ENCODE measurements at regions not wholly inside any gene's neighbourhood (a gene's known extent, or its start where the extent isn't known, plus 50 kb on each side); places are given as distances from the start of the nearest gene placed in this dataset.
"Not testable (repeated sequence)": the region's sequence is repeated elsewhere in the genome, so short reads cannot be mapped to it uniquely, and the experiment has no call there.

DNA sequence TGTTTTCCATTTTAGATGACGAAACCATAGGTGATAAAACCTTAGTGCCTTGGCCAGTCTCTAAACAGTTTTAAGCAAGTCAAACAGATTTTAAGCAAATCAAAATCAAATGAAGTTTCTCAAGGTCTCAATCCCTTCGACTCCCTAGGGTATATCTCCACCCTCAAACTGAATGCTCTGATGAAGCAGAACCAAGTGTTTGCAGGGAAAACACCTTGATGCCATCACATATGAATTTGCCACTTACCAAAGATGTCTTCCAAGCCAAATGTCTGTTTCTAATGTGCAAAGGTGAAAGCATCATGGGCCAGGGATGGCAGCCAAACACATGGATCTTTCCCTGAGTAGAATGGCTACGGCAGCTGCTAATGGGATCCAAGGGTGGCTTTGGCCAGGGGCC, 116.4 kb upstream of the COP1 start:
- no peaks in the 10 kb centered on the region for H3K4me1 Mint-ChIP-seq (ENCODE audit: low read depth)
- no peaks in the 10 kb centered on the region for H3K36me3 Mint-ChIP-seq (ENCODE audit: insufficient read depth in 2 of 2)
- peaks cover 13% of the 10 kb centered on the region for H3K27me3 Mint-ChIP-seq (ENCODE audit: low read depth)
- DNase-seq (no peak), ATAC-seq (replicated peaks in 1 of 2) (no peak)
- no peaks in the 10 kb centered on the region for H3K9me3 Mint-ChIP-seq
- no peak overlapping the region for H3K27ac Mint-ChIP-seq
- no peak overlapping the region for H3K4me3 Mint-ChIP-seq

DNA sequence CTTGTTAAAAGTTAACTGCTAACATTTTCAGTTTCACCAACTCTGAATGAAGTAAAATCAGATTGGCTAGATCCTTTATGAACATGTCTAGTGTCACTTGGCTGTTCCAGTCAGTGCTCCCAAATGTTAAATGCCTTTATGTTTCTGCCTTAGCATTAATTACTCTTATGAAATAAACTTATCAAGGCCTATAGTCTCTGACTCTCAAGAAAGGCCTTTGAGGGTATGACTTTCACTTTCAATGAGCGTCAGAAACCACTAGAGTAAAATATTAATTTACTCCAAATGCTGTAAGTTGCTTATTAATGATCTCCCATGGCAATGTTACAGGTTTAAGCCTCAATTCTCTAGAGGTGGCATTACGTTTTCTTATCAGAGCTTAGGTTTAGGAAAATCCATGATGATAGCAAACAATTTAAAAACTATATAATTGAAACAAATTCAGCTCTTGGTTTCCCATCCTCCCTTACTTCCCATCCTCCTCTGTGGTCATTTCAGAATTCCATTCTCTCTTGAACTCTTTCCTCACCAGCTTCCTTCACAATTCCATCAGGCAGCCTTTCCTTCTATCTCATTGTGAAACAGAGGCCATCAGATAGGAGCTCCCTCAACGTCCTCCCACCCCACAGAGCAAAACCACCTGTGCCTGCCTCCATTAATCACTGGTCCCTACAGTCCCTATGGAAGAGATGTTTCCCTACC, 108.6 kb upstream of the COP1 start:
- peaks cover 2% of the 10 kb centered on the region in 2 donors for H3K9me3 Mint-ChIP-seq
- no peak overlapping the region for H3K4me3 Mint-ChIP-seq
- no peak for ATAC-seq (replicated peaks in 1 of 2)
- H3K27me3 Mint-ChIP-seq (ENCODE audit: low read depth), result peaks cover 6% of the 10 kb centered on the region
- H3K36me3 Mint-ChIP-seq (ENCODE audit: insufficient read depth in 2 of 2), result no peaks in the 10 kb centered on the region
- H3K27ac Mint-ChIP-seq, result no peak overlapping the region
- H3K4me1 Mint-ChIP-seq (ENCODE audit: low read depth), result no peaks in the 10 kb centered on the region
- DNase-seq, result no peak

DNA sequence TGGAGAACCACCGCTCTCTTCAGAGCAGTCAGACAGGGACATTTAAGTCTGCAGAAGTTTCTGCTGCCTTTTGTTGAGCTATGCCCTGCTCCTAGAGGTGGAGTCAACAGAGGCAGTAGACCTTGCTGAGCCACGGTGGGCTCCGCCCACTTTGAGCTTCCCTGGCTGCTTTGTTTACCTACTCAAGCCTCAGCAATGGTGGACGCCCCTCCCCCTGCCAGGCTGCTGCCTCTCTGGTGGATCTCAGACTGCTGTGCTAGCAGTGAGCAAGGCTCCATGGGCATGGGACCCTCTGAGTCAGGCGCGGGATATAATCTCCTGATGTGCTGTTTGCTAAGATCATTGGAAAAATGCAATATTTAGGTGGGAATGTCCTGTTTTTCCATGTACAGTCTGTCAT, 89.5 kb upstream of the COP1 start:
- H3K27me3 Mint-ChIP-seq (ENCODE audit: low read depth); DNase-seq; H3K4me3 Mint-ChIP-seq; H3K4me1 Mint-ChIP-seq (ENCODE audit: low read depth); H3K27ac Mint-ChIP-seq; ATAC-seq (replicated peaks in 1 of 2); H3K36me3 Mint-ChIP-seq (ENCODE audit: insufficient read depth in 2 of 2): not testable (repeated sequence)
- H3K9me3 Mint-ChIP-seq, result peaks cover 11 to 23% of the 10 kb centered on the region in 2 donors

DNA sequence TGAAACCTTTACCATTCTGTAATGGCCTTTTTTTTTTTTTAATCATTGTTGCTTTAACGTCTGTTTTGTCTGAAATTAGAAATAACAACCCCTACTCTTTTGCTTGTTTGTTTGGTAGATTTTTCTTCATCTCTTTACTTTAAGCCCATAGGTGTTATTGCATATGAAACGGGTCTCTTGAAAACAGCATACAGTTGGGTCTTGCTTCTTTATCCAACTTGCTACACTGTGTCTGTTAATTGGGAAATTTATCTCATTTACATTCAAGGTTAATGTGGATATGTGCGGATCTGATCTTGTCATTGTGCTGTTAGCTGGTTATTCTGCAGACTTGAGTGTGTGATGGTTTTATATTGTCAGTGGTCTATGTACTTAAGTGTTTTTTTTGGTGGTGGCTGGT, 78.9 kb upstream of the COP1 start:
- DNase-seq, result no peak
- H3K4me3 Mint-ChIP-seq, result no peak overlapping the region
- H3K36me3 Mint-ChIP-seq (ENCODE audit: insufficient read depth in 2 of 2), result peaks cover 10 to 17% of the 10 kb centered on the region in 2 donors
- H3K4me1 Mint-ChIP-seq (ENCODE audit: low read depth), result no peaks in the 10 kb centered on the region
- no peak for ATAC-seq (replicated peaks in 1 of 2)
- H3K9me3 Mint-ChIP-seq, result peaks cover 14 to 18% of the 10 kb centered on the region in 2 donors
- H3K27me3 Mint-ChIP-seq (ENCODE audit: low read depth), result no peaks in the 10 kb centered on the region
- no peak overlapping the region for H3K27ac Mint-ChIP-seq

DNA sequence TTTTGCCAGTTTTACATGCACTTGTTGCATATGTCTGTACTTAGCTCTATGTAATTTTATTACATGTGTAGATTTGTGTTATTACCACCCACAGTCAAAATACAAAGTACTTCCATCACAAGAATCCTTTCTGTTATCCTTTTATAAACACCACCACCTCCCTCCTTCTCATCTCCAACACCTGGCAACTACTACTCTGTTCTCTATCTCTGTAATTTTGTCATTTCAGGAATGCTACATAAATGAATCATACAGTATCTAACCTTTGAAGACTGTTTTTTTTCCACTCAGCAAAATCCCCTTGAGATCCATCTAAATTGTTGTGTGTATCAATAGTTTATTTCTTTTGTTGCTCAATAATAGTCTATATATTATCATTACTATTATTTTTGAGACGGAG, 64.5 kb upstream of the COP1 start:
- no peak overlapping the region for H3K27ac Mint-ChIP-seq
- ATAC-seq (replicated peaks in 1 of 2), result peak; percentile 36 to 44
- no peak overlapping the region for H3K4me3 Mint-ChIP-seq
- no peak for DNase-seq
- no peaks in the 10 kb centered on the region for H3K27me3 Mint-ChIP-seq (ENCODE audit: low read depth)
- H3K36me3 Mint-ChIP-seq (ENCODE audit: insufficient read depth in 2 of 2), result no peaks in the 10 kb centered on the region
- H3K4me1 Mint-ChIP-seq (ENCODE audit: low read depth), result peaks cover 5% of the 10 kb centered on the region
- no peaks in the 10 kb centered on the region for H3K9me3 Mint-ChIP-seq
